Activated T-cell treated with anti-CD3 and anti-CD28 coated beads, Interleukin-2, amount 50 U/mL, for 48 hours (primary cell): ENCODE measurements at regions not wholly inside any gene's neighbourhood (a gene's known extent, or its start where the extent isn't known, plus 50 kb on each side); places are given as distances from the start of the nearest gene placed in this dataset.

Source experiments
- DNase-seq, 2 experiments: peaks; one replicate each; pipeline ENCODE4 v3.0.0-alpha.2; 2020

DNA sequence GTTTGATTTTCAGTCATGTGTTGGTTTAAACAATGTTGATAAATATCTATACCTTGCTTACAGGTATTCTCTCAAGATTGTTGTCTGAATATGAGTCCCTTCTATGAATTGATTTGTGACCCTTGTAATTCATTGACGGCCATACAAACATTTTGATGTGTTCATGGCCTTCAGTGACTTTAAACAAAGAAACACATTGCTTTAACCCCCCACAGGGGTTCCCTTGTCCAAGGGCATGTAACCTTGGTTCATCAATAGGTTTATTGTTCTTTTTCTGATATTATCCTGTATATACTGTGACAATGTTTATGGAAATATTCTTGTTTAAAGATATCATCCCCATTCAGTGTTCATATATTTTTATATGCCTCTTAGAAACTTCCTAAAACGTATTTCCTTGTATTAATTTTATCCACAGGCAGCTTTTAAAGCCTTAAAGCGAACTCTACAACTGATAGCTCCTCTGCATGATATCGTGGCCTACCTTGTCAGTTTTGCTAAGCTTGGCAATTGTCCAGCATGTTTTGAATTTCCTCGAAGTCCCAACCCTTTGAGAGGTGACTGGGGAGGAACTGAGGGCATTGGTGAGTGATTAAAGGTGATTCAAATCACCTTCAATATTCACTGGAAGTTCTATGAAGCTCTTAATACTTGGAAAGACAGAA is 87.0 kb downstream of the CD164 start:
- DNase-seq, result no peak

GRCh38 chr6:109292983-109293586 is 89.2 kb downstream of the CD164 start:
- no peak for DNase-seq

- DNase-seq, result no peak
Measured at GRCh38 chr6:109292420-109292819, 89.8 kb downstream of the CD164 start.

- no peak for DNase-seq
Measured at GRCh38 chr6:109291902-109292301, 90.4 kb downstream of the CD164 start.

GRCh38 chr6:109290143-109290931 is 91.9 kb downstream of the CD164 start:
- DNase-seq, result no peak

- no peak for DNase-seq
Measured at GRCh38 chr6:109285366-109285765, 96.9 kb downstream of the CD164 start.

- no peak for DNase-seq
Measured at GRCh38 chr6:109284675-109285074, 97.6 kb downstream of the CD164 start.

DNA sequence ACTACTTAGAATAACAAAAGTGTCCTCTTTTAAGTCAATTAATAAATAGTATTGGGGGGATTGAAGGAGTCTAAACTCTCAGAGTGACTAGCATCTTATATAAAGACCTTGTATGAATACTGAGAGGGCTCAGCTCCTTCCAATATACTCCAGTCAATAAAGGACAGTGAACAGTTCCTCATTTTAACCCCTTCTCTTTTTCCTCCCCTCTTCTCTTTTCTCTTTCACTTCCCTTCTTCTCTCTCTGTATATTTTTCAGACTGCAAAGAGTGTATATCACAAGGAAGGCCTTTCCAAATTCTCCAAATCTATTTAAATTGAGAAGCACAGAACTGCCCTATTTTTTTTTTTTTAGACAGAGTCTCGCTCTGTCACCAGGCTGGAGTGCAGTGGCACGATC is 99.5 kb downstream of the CD164 start:
- no peak for DNase-seq

DNA sequence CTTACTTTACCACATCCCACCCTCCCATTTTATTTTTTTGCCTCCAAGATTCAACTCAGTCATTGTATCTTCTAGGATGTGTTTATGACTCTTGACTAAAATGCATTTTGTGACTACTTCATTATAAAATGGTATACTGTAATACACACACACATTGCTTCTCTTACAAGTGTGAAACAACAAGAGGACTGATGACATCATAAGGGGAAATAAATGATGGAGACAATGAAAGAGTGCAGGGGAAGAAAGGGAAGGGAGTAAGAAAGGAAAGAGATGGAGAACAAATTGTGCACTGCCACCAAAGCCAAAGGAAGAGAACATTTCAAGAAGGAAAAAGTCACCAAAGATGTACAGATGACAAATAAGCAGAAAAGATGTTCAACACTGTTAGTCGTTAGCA is 102.6 kb downstream of the CD164 start:
- DNase-seq, result no peak

DNA sequence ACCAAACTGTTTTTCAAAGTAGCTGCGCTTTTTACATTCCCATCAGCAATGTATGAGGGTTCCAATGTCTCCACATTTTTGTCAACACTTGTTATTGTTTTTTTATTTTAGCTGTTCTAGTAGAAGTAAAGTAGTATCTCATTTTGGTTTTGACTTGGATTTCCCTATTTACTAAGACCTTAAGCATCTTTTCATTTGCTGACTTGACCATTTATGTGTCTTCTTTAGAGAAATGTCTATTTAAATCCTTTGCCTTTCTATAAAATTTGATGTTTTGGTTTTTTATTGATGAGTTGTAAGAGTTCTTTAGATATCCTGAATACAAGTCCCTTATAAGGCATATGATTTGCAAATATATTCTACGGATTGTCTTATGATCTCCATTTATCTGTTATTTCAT is 110.6 kb downstream of the CD164 start:
- DNase-seq, result no peak

- no peak for DNase-seq
Measured at GRCh38 chr6:109269953-109270517, 112.2 kb downstream of the CD164 start.

DNA sequence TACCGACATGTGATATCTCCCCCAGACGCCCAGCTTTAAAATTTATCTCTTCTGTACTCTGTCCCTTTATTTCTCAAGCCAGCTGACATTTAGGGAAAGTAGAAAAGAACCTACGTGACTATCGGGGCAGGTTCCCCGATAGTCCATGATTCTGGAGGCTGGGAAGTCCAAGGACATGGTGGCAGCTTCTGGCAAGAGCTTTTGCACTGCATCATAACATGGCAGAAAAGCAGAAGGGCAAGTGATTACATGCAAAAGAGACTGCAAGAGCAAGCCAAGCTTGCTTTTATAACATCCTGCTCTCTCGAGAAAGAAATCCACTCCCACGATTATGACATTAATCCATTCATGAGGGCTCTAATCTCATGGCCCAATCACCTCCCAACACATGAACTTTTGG is 113.2 kb downstream of the CD164 start:
- DNase-seq, result no peak

DNA sequence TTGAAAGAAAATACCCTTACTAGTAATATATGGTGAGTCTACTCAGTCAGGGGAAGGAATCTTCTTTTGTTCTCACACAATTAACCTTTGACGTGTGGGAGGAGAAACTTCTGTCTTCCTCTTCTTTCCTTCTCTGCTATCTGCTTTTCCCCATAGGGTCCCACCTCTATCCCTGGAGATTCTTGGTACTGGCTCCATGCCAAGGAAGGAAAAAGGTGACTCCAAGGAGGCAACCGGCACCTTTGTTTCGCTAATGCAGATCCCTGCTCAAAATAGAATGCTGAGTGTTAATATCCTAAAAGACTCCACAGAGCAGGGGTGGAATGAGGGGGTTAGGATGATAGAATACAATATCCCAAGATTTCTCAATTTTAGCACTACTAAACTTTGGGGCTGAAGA is 116.7 kb downstream of the CD164 start:
- DNase-seq, result no peak

DNA sequence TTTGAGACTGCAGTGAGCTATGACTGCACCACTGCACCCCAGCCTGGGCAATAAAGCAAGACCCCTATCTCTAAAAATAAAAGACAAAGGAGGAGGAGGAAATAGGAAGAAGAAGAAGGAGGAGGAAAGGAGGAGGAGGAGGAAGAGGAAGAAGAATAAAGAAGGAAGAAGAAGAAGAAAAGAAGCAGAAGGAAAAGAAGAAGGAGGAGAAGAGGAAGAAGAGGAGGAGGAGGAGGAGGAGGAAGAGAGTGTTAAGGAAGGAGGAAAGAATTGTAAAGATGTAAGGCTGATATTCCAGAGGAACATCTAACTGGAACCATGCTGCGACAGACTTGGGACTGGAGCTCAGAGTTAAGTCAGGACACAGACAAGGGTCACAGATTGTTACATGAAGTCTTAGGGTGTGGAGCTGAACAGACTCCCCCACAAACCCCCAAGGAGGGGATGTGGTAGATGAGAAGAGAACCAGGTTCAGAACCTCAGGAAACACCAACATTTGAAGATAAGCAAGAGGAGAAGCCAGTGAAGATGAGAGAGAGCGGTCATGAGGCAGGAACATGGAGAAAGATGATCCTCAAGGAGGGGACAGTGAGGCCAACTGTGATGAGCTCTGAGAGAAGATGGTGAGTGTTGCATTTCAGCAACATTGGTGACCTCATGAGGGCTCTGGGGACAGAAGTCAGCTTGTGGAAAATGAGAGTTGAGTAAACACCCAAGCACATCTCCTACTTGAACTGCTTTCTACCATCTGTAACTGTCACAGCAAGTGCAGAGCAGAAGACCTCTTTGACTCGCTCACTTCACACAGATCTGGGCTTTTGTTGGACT is 118.2 kb downstream of the CD164 start:
- no peak for DNase-seq

GRCh38 chr6:109262261-109262660 is 120.0 kb downstream of the CD164 start:
- no peak for DNase-seq

GRCh38 chr6:109261811-109262210 is 120.5 kb downstream of the CD164 start:
- no peak for DNase-seq

DNA sequence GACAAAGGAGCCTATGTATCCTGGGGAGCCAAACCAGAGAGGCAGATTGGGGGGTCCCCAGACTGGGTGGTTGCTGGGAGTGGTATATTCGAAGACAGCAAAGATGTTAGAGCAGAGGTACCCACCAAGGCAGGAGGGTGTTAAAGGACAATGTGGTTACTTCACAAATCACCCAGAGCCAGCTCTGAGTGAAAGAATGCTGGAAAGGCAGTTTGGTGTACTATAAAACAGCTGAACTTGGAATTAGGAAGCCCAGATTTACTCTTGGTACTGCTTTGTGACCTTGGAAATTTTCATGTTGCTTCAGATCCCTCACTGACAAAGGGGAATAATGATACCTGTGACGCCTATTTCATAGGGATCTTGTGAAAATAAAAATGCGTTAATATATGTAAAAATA is 121.6 kb downstream of the CD164 start:
- no peak for DNase-seq

- DNase-seq, result no peak
Measured at GRCh38 chr6:109260126-109260525, 122.1 kb downstream of the CD164 start.

GRCh38 chr6:109258129-109258528 is 124.1 kb downstream of the CD164 start:
- DNase-seq, result no peak

- DNase-seq, result no peak
Measured at GRCh38 chr6:109257494-109257893, 124.8 kb downstream of the CD164 start.

GRCh38 chr6:109255946-109256640 is 126.2 kb downstream of the CD164 start:
- no peak for DNase-seq

DNA sequence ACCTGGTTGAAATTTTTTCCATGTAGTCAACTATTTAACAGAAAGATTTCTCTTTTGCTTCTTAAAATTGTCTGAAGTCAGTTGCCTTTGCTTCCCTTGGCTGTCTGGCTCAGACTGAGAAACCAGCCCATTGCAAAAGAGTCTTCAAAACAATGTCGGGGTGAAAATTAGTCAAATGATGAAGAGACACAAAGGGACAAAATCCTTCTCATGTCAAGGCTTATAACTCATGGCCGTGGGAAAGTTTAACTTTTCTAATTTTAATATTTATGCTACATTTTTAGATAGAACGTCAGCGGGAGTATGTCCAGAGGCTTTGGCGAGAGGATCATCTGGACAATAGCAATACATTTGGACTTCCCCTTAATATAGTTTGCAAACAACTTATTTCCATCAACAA is 127.2 kb downstream of the CD164 start:
- no peak for DNase-seq
